Breast epithelium (tissue), 4 donors: ENCODE measurements at regions not wholly inside any gene's neighbourhood (a gene's known extent, or its start where the extent isn't known, plus 50 kb on each side); places are given as distances from the start of the nearest gene placed in this dataset.

ENCODE experiments used
- DNase-seq, 2 donors: peaks; one replicate each; pipeline ENCODE4 v3.0.0-alpha.2; 2019; ENCODE audit warnings: low spot score in 2 of 2
- H3K27ac ChIP-seq, 2 donors: fragments of 200-600 bp; sonication (generic) in 1 of 2; one replicate each; pipeline ENCODE4 v1.5.1; 2016 to 2019; ENCODE audit warnings: mild to moderate bottlenecking in 1 of 2
- H3K27me3 ChIP-seq, 2 donors: fragments of 200-600 bp; sonication (generic) in 1 of 2; one replicate each; pipeline versions ENCODE4 v1.5.1 to v1.6.0; 2017 to 2019; ENCODE audit warnings: control low read depth in 1 of 2, mild to moderate bottlenecking in 1 of 2
- H3K36me3 ChIP-seq: fragments of 200-600 bp; one replicate; pipeline ENCODE4 v1.5.1; 2019
- H3K4me1 ChIP-seq, 2 donors: fragments of 200-600 bp; sonication (generic); one replicate each; pipeline ENCODE4 v1.5.1; 2016 to 2019; ENCODE audit warnings: control low read depth in 1 of 2
- H3K4me3 ChIP-seq, 3 donors: fragments of 200-600 bp; sonication (generic); 1 replicate in 2 of 3; 2 replicates in 1 of 3; pipeline ENCODE4 v1.5.1; 2016 to 2019; ENCODE audit warnings: mild to moderate bottlenecking in 3 of 3, moderate library complexity in 2 of 3
- H3K9me3 ChIP-seq, 2 donors: fragments of 200-600 bp; sonication (generic) in 1 of 2; one replicate each; pipeline ENCODE4 v1.5.1; 2016 to 2019; ENCODE audit warnings: control low read depth in 1 of 2
- CTCF ChIP-seq, 3 donors: fragments of 450-650 bp; IDR thresholded peaks; one replicate each; pipeline ENCODE4 v1.5.1; 2016 to 2017; ENCODE audit warnings: antibody characterized with exemption in 3 of 3, mild to moderate bottlenecking in 3 of 3, moderate library complexity in 3 of 3
- POLR2A ChIP-seq: fragments of 450-650 bp; IDR thresholded peaks from one replicate; pipeline ENCODE4 v1.6.1; 2016; ENCODE audit warnings: antibody characterized with exemption, mild to moderate bottlenecking, moderate library complexity
- POLR2AphosphoS5 ChIP-seq, 3 donors: sonication (generic); formaldehyde crosslinking; IDR thresholded peaks; one replicate each; pipeline ENCODE4 v1.6.1; 2017; ENCODE audit warnings: antibody characterized with exemption in 3 of 3
- intact Hi-C: fragments of 100-400 bp; cut with DNase I; formaldehyde crosslinking; loops from one replicate; pipeline ENCODE4 v1.15.1; 2023; ENCODE audit warnings: low total_unique reads

- Histone ChIP-seq H3K36me3 (no peaks in the 10 kb centered on the region), H3K27me3 (no peaks in the 10 kb centered on the region)
- TF ChIP-seq POLR2A = no peak
- TF ChIP-seq POLR2AphosphoS5 (IDR thresholded peaks at IDR 0.05) = no peak
- no peak for TF ChIP-seq CTCF (IDR thresholded peaks at IDR 0.05)
Observed at GRCh38 chr5:2182020-2182419, 299.3 kb upstream of the IRX4 start.

GRCh38 chr5:2181557-2181956 lies 298.8 kb upstream of the IRX4 start:
- Histone ChIP-seq H3K4me1 (no peaks in the 10 kb centered on the region), H3K36me3 (no peaks in the 10 kb centered on the region), H3K27me3 (no peaks in the 10 kb centered on the region), H3K4me3 (no peak overlapping the region), H3K9me3 (no peaks in the 10 kb centered on the region), H3K27ac (no peak overlapping the region)
- TF ChIP-seq POLR2A = no peak
- no peak for TF ChIP-seq CTCF (IDR thresholded peaks at IDR 0.05)
- intact Hi-C loops = no loop called here
- no peak for DNase-seq

More at GRCh38 chr5:2182020-2182419, 299.3 kb upstream of the IRX4 start:
- Histone ChIP-seq H3K4me1 (no peaks in the 10 kb centered on the region), H3K9me3 (no peaks in the 10 kb centered on the region), H3K27ac (no peak overlapping the region), H3K4me3 (no peak overlapping the region)
- intact Hi-C loops = no loop called here
- DNase-seq = no peak

- Histone ChIP-seq H3K4me3 (no peak overlapping the region), H3K27ac (no peak overlapping the region), H3K27me3 (peaks cover 0 to under 1% of the 10 kb centered on the region in 2 donors), H3K4me1 (no peaks in the 10 kb centered on the region), H3K9me3 (no peaks in the 10 kb centered on the region), H3K36me3 (no peaks in the 10 kb centered on the region)
- DNase-seq = no peak
- TF ChIP-seq POLR2AphosphoS5 (IDR thresholded peaks at IDR 0.05) = no peak
- TF ChIP-seq POLR2A = no peak
- no peak for TF ChIP-seq CTCF (IDR thresholded peaks at IDR 0.05)
- intact Hi-C loops = no loop called here
Observed at GRCh38 chr5:2181149-2181548, 298.4 kb upstream of the IRX4 start.

- no peak for DNase-seq
- peaks cover 0 to 7% of the 10 kb centered on the region in 2 donors for H3K27me3 ChIP-seq
- intact Hi-C loops = no loop called here
Observed at GRCh38 chr5:2180456-2180855, 297.7 kb upstream of the IRX4 start.

GRCh38 chr5:2179861-2180260 lies 297.1 kb upstream of the IRX4 start:
- TF ChIP-seq POLR2AphosphoS5 (IDR thresholded peaks at IDR 0.05) (no peak), CTCF (IDR thresholded peaks at IDR 0.05) (no peak), POLR2A (no peak)
- peaks cover 0 to 9% of the 10 kb centered on the region in 2 donors for H3K27me3 ChIP-seq
- intact Hi-C loops = no loop called here

More at GRCh38 chr5:2180456-2180855, 297.7 kb upstream of the IRX4 start:
- Histone ChIP-seq H3K36me3 (no peaks in the 10 kb centered on the region), H3K9me3 (no peaks in the 10 kb centered on the region), H3K27ac (no peak overlapping the region), H3K4me3 (no peak overlapping the region), H3K4me1 (no peaks in the 10 kb centered on the region)
- TF ChIP-seq POLR2AphosphoS5 (IDR thresholded peaks at IDR 0.05) = no peak
- TF ChIP-seq CTCF (IDR thresholded peaks at IDR 0.05) = no peak
- TF ChIP-seq POLR2A = no peak

More at GRCh38 chr5:2179861-2180260, 297.1 kb upstream of the IRX4 start:
- Histone ChIP-seq H3K4me3 (no peak overlapping the region), H3K4me1 (no peaks in the 10 kb centered on the region), H3K27ac (no peak overlapping the region), H3K9me3 (no peaks in the 10 kb centered on the region), H3K36me3 (no peaks in the 10 kb centered on the region)
- DNase-seq = no peak
